Keratinocyte (primary cell): ENCODE measurements at regions not wholly inside any gene's neighbourhood (a gene's known extent, or its start where the extent isn't known, plus 50 kb on each side); places are given as distances from the start of the nearest gene placed in this dataset.

Source experiments
- DNase-seq: peaks from one replicate; pipeline ENCODE4 v3.0.0-alpha.2; 2011; ENCODE audit warnings: low read depth, missing footprints, low spot score
- FAIRE-seq: peaks from 2 replicates; lab custom pipeline; 2011; peaks lifted over from hg19 to GRCh38; lab: Jason Lieb, UNC
- H2AFZ ChIP-seq: 2 replicates; pipeline ENCODE4 v1.6.0; 2012; ENCODE audit warnings: low read length, control low read depth, inconsistent platforms; ENCODE audit not compliant: control insufficient read depth
- H3K27ac ChIP-seq: 2 replicates; pipeline ENCODE4 v1.5.1; 2011; ENCODE audit warnings: low read length; ENCODE audit not compliant: control insufficient read depth, insufficient read depth
- H3K27me3 ChIP-seq: 3 replicates; pipeline ENCODE4 v1.6.0; 2011; ENCODE audit warnings: low read length; ENCODE audit not compliant: control insufficient read depth, insufficient read depth; ENCODE audit errors: extremely low read depth
- H3K36me3 ChIP-seq, 2 experiments: 2 replicates in 1 of 2; 3 replicates in 1 of 2; pipeline ENCODE4 v1.5.1; 2011; ENCODE audit warnings: low read length in 2 of 2, mild to moderate bottlenecking in 1 of 2; ENCODE audit not compliant: control insufficient read depth in 2 of 2, insufficient read depth in 2 of 2; ENCODE audit errors: extremely low read depth in 1 of 2
- H3K4me1 ChIP-seq: 3 replicates; pipeline ENCODE4 v1.5.1; 2011; ENCODE audit warnings: low read length; ENCODE audit not compliant: control insufficient read depth, insufficient read depth; ENCODE audit errors: extremely low read depth
- H3K4me2 ChIP-seq: 3 replicates; pipeline ENCODE4 v1.6.0; 2011; ENCODE audit warnings: low read depth, low read length; ENCODE audit not compliant: control insufficient read depth, insufficient read depth; ENCODE audit errors: extremely low read depth
- H3K4me3 ChIP-seq, 3 experiments: fragments of 200-600 bp in 1 of 3; sonication (generic) in 1 of 3; 2 replicates in 2 of 3; 3 replicates in 1 of 3; pipeline ENCODE4 v1.5.1; 2011 to 2016; ENCODE audit warnings: low read length in 3 of 3, mild to moderate bottlenecking in 3 of 3, control low read depth in 2 of 3, inconsistent platforms in 1 of 3, low read depth in 1 of 3, mixed read lengths in 1 of 3, mixed run types in 1 of 3, moderate library complexity in 1 of 3; ENCODE audit not compliant: control insufficient read depth in 2 of 3, insufficient read depth in 2 of 3; ENCODE audit errors: extremely low read depth in 1 of 3
- H3K79me2 ChIP-seq: 2 replicates; pipeline ENCODE4 v1.6.0; 2012; ENCODE audit warnings: low read length; ENCODE audit not compliant: control insufficient read depth, insufficient read depth
- H3K9ac ChIP-seq: 3 replicates; pipeline ENCODE4 v1.6.0; 2011; ENCODE audit warnings: low read length; ENCODE audit not compliant: control insufficient read depth, insufficient read depth; ENCODE audit errors: extremely low read depth
- H3K9me1 ChIP-seq: 3 replicates; pipeline ENCODE4 v1.6.0; 2011; ENCODE audit warnings: low read length; ENCODE audit not compliant: control insufficient read depth, insufficient read depth; ENCODE audit errors: extremely low read depth
- H3K9me3 ChIP-seq: 2 replicates; pipeline ENCODE4 v1.5.1; 2012; ENCODE audit warnings: low read depth, low read length; ENCODE audit not compliant: control insufficient read depth
- H4K20me1 ChIP-seq: 3 replicates; pipeline ENCODE4 v1.6.0; 2011; ENCODE audit warnings: low read length; ENCODE audit not compliant: control insufficient read depth, insufficient read depth; ENCODE audit errors: extremely low read depth
- CTCF ChIP-seq, 3 experiments: IDR thresholded peaks in 1 of 3; conservative IDR thresholded peaks in 1 of 3; optimal IDR thresholded peaks in 1 of 3; 2 replicates in 2 of 3; 3 replicates in 1 of 3; pipeline versions ENCODE3 to v1.5.1; 2011; ENCODE audit warnings: low read length in 3 of 3, mild to moderate bottlenecking in 3 of 3, moderate library complexity in 2 of 3, control low read depth in 1 of 3, inconsistent platforms in 1 of 3; ENCODE audit not compliant: insufficient read depth in 2 of 3; ENCODE audit errors: extremely low read depth in 1 of 3
- EZH2 ChIP-seq: IDR thresholded peaks from one replicate; pipeline ENCODE4 v1.6.1; 2012; ENCODE audit warnings: inconsistent platforms, mild to moderate bottlenecking, low read length, moderate library complexity
- dilution Hi-C: fragments of 300-500 bp; cut with MboI; formaldehyde crosslinking; loops from one replicate; pipeline ENCODE4 v1.7.0; 2020; ENCODE audit warnings: low sequenced_read_pairs; ENCODE audit not compliant: extremely low pct_ligation_motif_present

GRCh38 chr3:66633402-66634381, 132.9 kb upstream of the LRIG1 start:
- Histone ChIP-seq H3K4me3 (no peak overlapping the region), H3K9ac (no peak overlapping the region), H3K27me3 (no peaks in the 10 kb centered on the region), H3K4me2 (no peak overlapping the region), H3K79me2 (no peaks in the 10 kb centered on the region), H4K20me1 (no peaks in the 10 kb centered on the region), H3K4me1 (no peaks in the 10 kb centered on the region), H3K9me3 (no peaks in the 10 kb centered on the region), H2AFZ (no peak overlapping the region), H3K9me1 (no peaks in the 10 kb centered on the region), H3K27ac (no peak overlapping the region), H3K36me3 (no peaks in the 10 kb centered on the region)
- dilution Hi-C loops: no loop called here
- TF ChIP-seq CTCF (optimal IDR thresholded peaks at IDR 0.05 in 1 of 3, IDR thresholded peaks at IDR 0.05 in 1 of 3, conservative IDR thresholded peaks at IDR 0.05 in 1 of 3; ENCODE audit: extremely low read depth in 1 of 3, insufficient read depth in 2 of 3, low read length in 3 of 3) (no peak), EZH2 (no peak)
- DNase-seq: no peak
- no peak for FAIRE-seq

DNA sequence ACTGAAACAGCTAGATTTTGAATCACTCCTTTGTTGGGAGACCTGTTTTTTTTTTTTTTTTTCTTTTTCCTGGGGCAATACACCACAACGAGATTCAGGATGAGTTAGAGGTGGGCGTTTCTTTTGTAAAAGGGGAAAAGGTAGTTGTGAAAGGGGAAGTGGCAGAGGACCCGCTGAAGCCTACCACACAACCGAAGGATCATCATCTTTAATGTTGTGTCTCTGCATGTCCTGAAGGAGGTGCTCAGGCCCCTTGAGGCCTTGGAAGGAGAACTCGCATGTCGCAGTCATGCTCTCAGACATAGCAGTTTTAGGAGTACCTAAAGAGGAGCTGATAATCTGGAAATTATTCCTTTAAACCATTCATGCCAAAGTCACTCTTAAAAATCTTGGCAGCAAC, 137.9 kb upstream of the LRIG1 start:
- H3K4me2 ChIP-seq: no peak overlapping the region
- H3K79me2 ChIP-seq: no peaks in the 10 kb centered on the region
- H3K36me3 ChIP-seq: no peaks in the 10 kb centered on the region

More for the DNA sequence above, 137.9 kb upstream of the LRIG1 start:
- H3K4me1 ChIP-seq: no peaks in the 10 kb centered on the region
- no peak overlapping the region for H3K27ac ChIP-seq
- H2AFZ ChIP-seq: no peak overlapping the region
- H3K9me1 ChIP-seq: no peaks in the 10 kb centered on the region
- H3K4me3 ChIP-seq: no peak overlapping the region
- H3K27me3 ChIP-seq: no peaks in the 10 kb centered on the region
- H4K20me1 ChIP-seq: no peaks in the 10 kb centered on the region
- no peak for FAIRE-seq
- no peak for DNase-seq
- H3K9me3 ChIP-seq: no peaks in the 10 kb centered on the region
- dilution Hi-C loops: no loop called here
- no peak overlapping the region for H3K9ac ChIP-seq
- TF ChIP-seq EZH2: no peak
- peak in 2 of 3 experiments; percentile 24 to 50 for TF ChIP-seq CTCF (optimal IDR thresholded peaks at IDR 0.05 in 1 of 3, IDR thresholded peaks at IDR 0.05 in 1 of 3, conservative IDR thresholded peaks at IDR 0.05 in 1 of 3; ENCODE audit: extremely low read depth in 1 of 3, insufficient read depth in 2 of 3, low read length in 3 of 3)
